ENCODE measurements at regions not wholly inside any gene's neighbourhood (a gene's known extent, or its start where the extent isn't known, plus 50 kb on each side); places are given as distances from the start of the nearest gene placed in this dataset.

DNA sequence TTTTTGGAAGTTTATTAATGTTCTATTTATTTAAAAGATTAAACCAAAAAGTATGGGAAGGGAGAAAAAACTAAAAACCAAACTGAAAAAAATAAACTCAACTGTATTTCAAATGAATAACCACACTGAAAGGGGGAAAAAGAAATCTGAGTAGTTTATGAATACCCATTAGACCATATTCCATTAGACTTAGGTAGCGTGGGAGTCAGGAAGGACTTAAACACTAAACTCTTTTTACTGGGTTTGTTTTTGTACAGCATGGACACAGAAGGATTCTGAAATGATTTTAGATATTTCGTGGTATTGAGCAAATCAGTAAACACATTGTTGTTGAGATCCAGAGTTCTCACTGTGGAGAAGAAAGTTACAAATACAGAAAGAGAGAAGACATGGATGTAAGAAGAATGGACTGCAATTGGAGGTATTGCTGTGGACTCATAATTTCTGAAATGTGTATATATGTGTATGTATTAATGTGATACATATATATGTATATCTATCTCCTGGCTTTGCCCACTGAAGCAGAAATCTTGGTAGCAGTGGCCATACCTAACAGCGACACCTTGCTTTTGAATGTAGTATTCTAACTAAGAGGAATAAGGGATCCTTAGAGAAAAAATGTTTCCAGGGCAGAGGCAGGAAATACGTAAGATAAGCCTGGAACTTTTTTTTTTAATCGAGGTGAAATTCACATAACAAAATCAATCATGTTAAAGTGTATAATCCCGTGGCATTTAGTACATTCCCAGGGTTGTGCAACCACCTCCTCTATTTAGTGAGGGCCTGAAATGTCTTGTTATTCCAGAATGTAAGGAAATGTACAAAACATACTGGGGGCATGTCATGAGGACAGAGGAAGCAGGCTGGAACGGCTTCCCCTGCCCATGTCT lies 228.8 kb downstream of the SMARCA2 start:
- DNase-seq, result no peak
- intact Hi-C loops (cut with DNase I, micrococcal nuclease), result no loop called here

DNA sequence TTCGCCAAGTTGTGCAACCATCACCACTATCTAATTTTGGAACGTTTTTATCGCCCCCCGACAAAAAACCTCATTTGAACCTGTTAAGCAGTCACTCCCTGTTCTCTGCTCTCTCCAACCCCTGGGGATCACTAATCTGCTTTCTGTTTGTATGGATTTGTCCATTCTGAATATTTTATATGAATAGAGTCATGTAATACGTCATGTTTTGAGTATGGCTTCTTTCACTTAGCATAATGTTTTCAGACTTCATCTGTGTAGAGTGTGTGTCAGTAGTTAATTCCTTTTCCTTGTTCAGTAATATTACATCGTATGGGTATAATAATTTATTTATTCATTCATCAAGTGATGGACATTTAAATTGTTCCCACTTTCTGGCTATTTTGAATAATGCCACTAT lies 232.2 kb downstream of the SMARCA2 start:
- ATAC-seq (no peak), DNase-seq (no peak)
- intact Hi-C loops (cut with DNase I, micrococcal nuclease), result no loop called here

More for the DNA sequence above, 228.8 kb downstream of the SMARCA2 start:
- ATAC-seq, result no peak

GRCh38 chr9:2248768-2249265 lies 233.7 kb downstream of the SMARCA2 start:
- ATAC-seq, result no peak

DNA sequence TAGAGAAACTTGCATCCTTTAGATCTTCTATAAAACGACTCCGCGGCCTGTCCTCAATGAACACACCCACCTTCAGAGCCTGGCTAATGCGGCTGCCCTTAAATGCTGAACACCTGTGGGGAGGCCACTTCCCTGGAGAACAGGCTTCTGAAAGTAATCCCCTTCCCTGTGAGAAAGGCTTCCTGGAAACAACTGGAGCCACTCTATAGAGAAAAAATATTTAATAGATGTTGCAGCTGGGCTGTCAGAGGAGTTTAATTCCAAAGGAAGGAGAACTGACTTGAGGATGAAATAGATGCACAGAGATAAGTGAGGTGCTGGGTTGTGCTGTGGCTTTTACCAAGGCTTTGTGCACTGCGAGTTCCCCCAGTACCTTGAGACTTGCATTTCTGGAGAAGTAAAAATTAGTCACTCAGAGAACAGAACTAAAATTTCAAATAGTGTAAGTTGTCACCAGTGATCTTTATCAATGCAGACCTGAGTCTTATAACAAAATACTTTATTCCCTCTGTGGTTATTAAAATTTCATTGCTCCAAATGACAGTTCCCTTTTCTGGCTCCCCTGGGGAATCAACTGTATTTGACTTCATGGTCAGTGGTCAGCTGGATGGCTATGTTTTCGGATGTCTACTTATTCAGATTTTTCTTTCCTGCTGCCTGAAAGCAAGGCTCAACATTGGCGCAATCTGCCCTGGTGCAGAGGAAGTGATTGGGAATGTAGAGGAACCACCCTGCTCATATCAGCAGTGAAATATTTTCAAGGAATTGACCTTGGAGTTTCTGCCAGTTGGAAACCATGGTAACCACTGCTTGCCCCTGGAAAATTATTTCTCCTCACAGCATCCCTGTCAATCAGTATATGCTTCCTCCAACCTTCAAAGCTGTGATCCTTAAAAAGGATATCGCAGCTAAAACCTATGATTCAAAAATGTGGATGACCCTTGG lies 238.8 kb downstream of the SMARCA2 start:
- ATAC-seq, result no peak
- intact Hi-C loops (cut with DNase I, micrococcal nuclease), result no loop called here
- DNase-seq, result no peak

More at GRCh38 chr9:2248768-2249265, 233.7 kb downstream of the SMARCA2 start:
- intact Hi-C loops (cut with DNase I, micrococcal nuclease), result no loop called here
- DNase-seq, result no peak

GRCh38 chr9:2255128-2255527 lies 240.0 kb downstream of the SMARCA2 start:
- ATAC-seq (no peak), DNase-seq (no peak)
- intact Hi-C loops (cut with DNase I, micrococcal nuclease), result no loop called here

DNA sequence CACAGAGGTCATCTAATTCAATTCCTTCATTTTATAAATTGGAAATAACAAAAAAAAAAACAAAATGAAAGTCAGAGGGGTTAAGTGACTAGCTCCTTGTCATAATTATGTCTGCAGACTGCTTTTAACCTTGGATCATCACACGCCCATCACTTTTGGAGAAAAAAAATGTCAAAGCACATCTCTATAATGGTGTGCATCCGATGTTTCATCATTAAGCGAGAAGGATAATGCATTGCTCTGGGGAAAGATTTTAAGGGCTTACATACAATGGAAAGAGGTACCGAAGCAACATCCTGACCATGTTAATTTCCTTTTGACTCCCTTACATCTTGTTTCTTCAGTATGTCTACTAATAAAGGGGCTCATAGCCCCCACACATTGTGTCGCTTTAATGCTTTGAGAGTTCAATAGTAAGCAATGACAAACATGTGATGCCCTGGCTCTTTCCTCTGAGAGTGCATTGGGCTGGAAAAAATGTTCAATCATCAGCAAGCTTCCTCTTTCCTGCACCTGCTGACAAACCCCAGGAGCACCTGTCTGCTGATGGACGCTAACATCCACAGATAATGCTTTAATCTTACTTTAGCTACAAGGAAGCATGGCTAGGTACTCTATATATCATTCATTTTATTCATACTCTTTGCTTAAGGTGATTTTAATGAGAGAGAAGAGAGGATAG lies 242.2 kb downstream of the SMARCA2 start:
- intact Hi-C loops (cut with DNase I, micrococcal nuclease), result no loop called here
- ATAC-seq (no peak), DNase-seq (no peak)

DNA sequence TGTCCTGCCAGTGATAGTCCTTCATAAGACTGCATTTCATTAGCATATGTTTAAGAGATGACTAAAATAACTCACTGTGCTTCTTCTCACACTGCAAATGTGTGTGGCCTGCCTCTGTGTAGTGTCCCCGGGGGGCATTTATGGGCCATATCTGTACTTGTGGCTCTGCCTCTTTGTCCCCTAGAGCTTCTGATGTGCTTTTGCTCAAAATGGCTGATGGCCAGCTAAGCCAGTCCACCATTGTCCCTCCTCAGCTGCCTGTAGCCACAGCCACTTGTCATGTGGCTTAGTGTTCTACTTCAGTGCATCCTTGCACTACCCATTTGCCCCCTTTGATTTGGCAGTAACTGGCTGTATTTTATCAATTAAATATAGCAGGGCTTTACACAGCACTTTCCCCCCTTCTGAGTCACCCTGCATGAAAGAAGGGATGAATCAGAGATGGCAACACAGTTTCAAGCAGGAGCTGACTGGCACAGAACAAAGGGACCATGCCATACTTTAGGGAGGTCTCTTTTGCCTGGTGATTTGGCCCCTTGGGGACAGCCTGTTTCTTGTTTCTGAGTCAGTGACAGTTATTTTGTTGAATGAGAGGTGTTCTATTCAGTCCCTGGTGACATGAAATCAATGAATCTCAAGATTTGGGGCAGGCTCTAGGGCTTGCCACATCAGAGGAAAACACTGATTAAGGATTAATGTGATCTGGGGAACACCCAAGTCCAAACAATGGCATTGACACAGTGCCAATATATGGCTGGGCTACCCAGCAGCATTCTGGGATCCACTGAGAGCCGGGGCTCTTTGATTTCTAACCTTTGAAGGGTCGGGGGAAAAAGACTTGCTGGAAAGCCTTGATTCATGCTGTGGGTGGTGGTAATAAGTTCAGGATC lies 245.5 kb downstream of the SMARCA2 start:
- ATAC-seq (no peak), DNase-seq (no peak)
- intact Hi-C loops (cut with DNase I, micrococcal nuclease), result no loop called here

DNA sequence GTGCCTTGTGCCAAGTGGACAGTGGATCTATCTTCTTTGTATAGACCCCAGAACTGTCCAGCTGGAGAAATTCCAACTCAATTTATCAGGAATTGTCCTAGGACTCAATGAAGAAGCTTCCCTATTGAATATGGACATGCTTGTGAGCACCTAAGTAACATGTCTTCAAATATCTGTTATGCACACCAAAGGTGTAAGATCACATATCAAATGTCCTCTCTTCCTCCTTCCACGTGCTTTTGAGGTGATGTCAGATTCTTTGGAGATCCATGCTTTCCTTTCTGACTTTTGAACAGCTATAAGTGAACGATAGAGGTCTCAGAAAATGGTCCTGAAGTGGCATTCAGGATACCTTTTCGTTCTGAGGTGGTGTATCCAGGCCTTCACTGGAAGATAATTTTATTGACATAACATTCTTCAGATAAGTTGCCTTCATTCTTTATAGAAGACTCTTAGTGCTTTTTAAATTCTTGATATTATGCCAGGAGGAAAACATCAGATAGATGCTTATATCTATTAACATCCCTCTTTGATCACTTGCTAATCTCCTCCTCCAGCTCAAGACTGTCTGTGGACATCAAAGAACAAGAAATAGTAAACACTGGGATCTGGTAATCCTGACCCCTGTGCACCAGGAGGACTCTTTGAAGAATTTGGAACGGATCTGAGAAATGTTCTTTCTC lies 246.4 kb downstream of the SMARCA2 start:
- no peak for ATAC-seq
- intact Hi-C loops (cut with DNase I, micrococcal nuclease), result no loop called here
- no peak for DNase-seq

- ATAC-seq, result no peak
- no peak for DNase-seq
- intact Hi-C loops (cut with DNase I, micrococcal nuclease), result no loop called here
Measured at GRCh38 chr9:2262386-2263071, 247.4 kb downstream of the SMARCA2 start.

GRCh38 chr9:2263111-2263510 lies 248.0 kb downstream of the SMARCA2 start:
- DNase-seq, result no peak
- ATAC-seq, result no peak
- intact Hi-C loops (cut with DNase I, micrococcal nuclease), result no loop called here

- ATAC-seq (no peak), DNase-seq (no peak)
- intact Hi-C loops (cut with DNase I, micrococcal nuclease), result no loop called here
Measured at GRCh38 chr9:2263665-2264064, 248.5 kb downstream of the SMARCA2 start.

GRCh38 chr9:2264081-2264480 lies 248.9 kb downstream of the SMARCA2 start:
- ATAC-seq, result no peak
- no peak for DNase-seq

GRCh38 chr9:2267181-2267745 lies 252.1 kb downstream of the SMARCA2 start:
- DNase-seq (no peak), ATAC-seq (no peak)

More at GRCh38 chr9:2264081-2264480, 248.9 kb downstream of the SMARCA2 start:
- intact Hi-C loops (cut with DNase I, micrococcal nuclease), result no loop called here

GRCh38 chr9:2269778-2270177 lies 254.6 kb downstream of the SMARCA2 start:
- no peak for ATAC-seq
- intact Hi-C loops (cut with DNase I, micrococcal nuclease), result no loop called here
- no peak for DNase-seq

More at GRCh38 chr9:2267181-2267745, 252.1 kb downstream of the SMARCA2 start:
- intact Hi-C loops (cut with DNase I, micrococcal nuclease), result no loop called here

GRCh38 chr9:2270565-2270964 lies 255.4 kb downstream of the SMARCA2 start:
- DNase-seq, result no peak
- ATAC-seq, result no peak
- intact Hi-C loops (cut with DNase I, micrococcal nuclease), result no loop called here

DNA sequence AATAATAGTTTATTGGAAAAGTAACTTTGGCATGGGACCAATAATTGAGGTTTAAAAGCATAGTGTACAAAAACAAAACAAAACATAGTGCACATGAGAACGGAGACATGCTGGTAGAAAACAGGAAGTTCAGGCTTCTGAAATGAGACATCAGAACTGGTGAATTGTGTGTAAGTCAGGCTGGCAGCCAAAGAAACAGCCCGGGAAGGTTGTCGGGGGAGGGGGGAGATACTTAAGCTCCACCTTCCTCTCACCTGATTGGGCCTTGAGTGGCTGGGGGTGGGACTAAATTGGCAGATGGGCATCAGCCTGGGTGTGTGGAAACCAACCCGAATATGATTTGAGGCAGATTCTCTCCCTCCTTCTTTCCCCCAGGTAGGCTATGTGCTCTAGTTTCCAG lies 256.3 kb downstream of the SMARCA2 start:
- DNase-seq (no peak), ATAC-seq (no peak)
- intact Hi-C loops (cut with DNase I, micrococcal nuclease), result no loop called here

- intact Hi-C loops (cut with DNase I, micrococcal nuclease), result no loop called here
- DNase-seq (no peak), ATAC-seq (no peak)
Measured at GRCh38 chr9:2274762-2275161, 259.6 kb downstream of the SMARCA2 start.

Measured in left colon (tissue), 2 donors.